SK-N-SH (cell line): ENCODE measurements at regions not wholly inside any gene's neighbourhood (a gene's known extent, or its start where the extent isn't known, plus 50 kb on each side); places are given as distances from the start of the nearest gene placed in this dataset.

ENCODE experiments used
- CTCF ChIA-PET: fragments of 300-600, 350-600 bp; formaldehyde crosslinking; extraction: SDS; loops from one replicate; lab custom pipeline; 2021; lab: Yijun Ruan, JAX
- POLR2A ChIA-PET: fragments of 350-600 bp; sonication (Branson Sonifier 250); formaldehyde crosslinking; extraction: SDS; loops from one replicate; lab custom pipeline; 2020; ENCODE audit warnings: antibody characterized with exemption, inconsistent platforms; lab: Yijun Ruan, JAX
- DNase-seq: peaks from one replicate; pipeline ENCODE4 v3.0.0; 2012
- H2AFZ ChIP-seq: fragments of 200-600 bp; sonication (generic); 2 replicates; pipeline ENCODE4 v1.8.1; 2016; ENCODE audit warnings: antibody characterized with exemption, mild to moderate bottlenecking, low read depth
- H3F3A ChIP-seq: fragments of 200-600 bp; sonication (generic); replicated peaks from 2 replicates; pipeline ENCODE3; 2016; ENCODE audit warnings: antibody characterized with exemption, mild to moderate bottlenecking; ENCODE audit not compliant: insufficient read depth
- H3K27ac ChIP-seq, 2 experiments: fragments of 200-500 bp in 1 of 2; fragments of 200-600 bp in 1 of 2; sonication (Bioruptor generic) in 1 of 2; sonication (generic), shearing (Covaris generic) in 1 of 2; 2 replicates each; pipeline versions ENCODE4 v1.5.1 to v1.6.1; 2014 to 2016; ENCODE audit warnings: low read depth in 2 of 2, inconsistent platforms in 1 of 2, low read length in 1 of 2, mild to moderate bottlenecking in 1 of 2, mixed read lengths in 1 of 2
- H3K27me3 ChIP-seq: fragments of 200-600 bp; sonication (generic), shearing (Covaris generic); 2 replicates; pipeline ENCODE4 v1.6.1; 2016; ENCODE audit warnings: mixed run types; ENCODE audit not compliant: insufficient read depth
- H3K36me3 ChIP-seq, 2 experiments: fragments of 200-500 bp in 1 of 2; fragments of 200-600 bp in 1 of 2; sonication (Bioruptor generic) in 1 of 2; sonication (generic) in 1 of 2; replicated peaks in 1 of 2; 2 replicates each; pipeline versions ENCODE3 to v1.5.1; 2014 to 2016; ENCODE audit warnings: low read length in 1 of 2, mild to moderate bottlenecking in 1 of 2; ENCODE audit not compliant: insufficient read depth in 2 of 2, control insufficient read depth in 1 of 2
- H3K4me1 ChIP-seq, 2 experiments: fragments of 200-500 bp in 1 of 2; fragments of 200-600 bp in 1 of 2; sonication (Bioruptor generic) in 1 of 2; sonication (generic), shearing (Covaris generic) in 1 of 2; 2 replicates each; pipeline versions ENCODE4 v1.5.1 to v1.6.1; 2014 to 2016; ENCODE audit warnings: low read depth in 1 of 2, low read length in 1 of 2, mixed run types in 1 of 2; ENCODE audit not compliant: insufficient read depth in 2 of 2, control insufficient read depth in 1 of 2
- H3K4me2 ChIP-seq: fragments of 200-600 bp; sonication (generic), shearing (Covaris generic); 2 replicates; pipeline ENCODE4 v1.6.1; 2017; ENCODE audit warnings: mixed run types
- H3K4me3 ChIP-seq, 2 experiments: fragments of 200-500 bp in 1 of 2; fragments of 200-600 bp in 1 of 2; sonication (Bioruptor generic) in 1 of 2; sonication (generic), shearing (Covaris generic) in 1 of 2; 2 replicates each; pipeline versions ENCODE4 v1.5.1 to v1.8.1; 2014 to 2016; ENCODE audit warnings: low read depth in 2 of 2, inconsistent platforms in 1 of 2, low read length in 1 of 2, mild to moderate bottlenecking in 1 of 2, mixed read lengths in 1 of 2, moderate library complexity in 1 of 2
- H3K79me2 ChIP-seq: fragments of 200-600 bp; sonication (generic); 2 replicates; pipeline ENCODE4 v1.8.1; 2017; ENCODE audit warnings: mild to moderate bottlenecking; ENCODE audit not compliant: insufficient read depth
- H3K9ac ChIP-seq: fragments of 200-600 bp; sonication (generic); 2 replicates; pipeline ENCODE4 v1.6.1; 2017; ENCODE audit warnings: mixed run types
- H3K9me2 ChIP-seq: fragments of 200-600 bp; sonication (generic); 2 replicates; pipeline ENCODE4 v1.6.1; 2017; ENCODE audit warnings: mixed run types
- H3K9me3 ChIP-seq: fragments of 200-600 bp; sonication (generic); 2 replicates; pipeline ENCODE4 v1.6.1; 2017; ENCODE audit warnings: mixed run types, mild to moderate bottlenecking, moderate library complexity
- H4K20me1 ChIP-seq: fragments of 200-600 bp; sonication (generic); 2 replicates; pipeline ENCODE4 v1.6.1; 2017; ENCODE audit warnings: mild to moderate bottlenecking, mixed run types; ENCODE audit not compliant: insufficient read depth
- CHD2 ChIP-seq: fragments of 150-350 bp; IDR thresholded peaks from 2 replicates; pipeline ENCODE4 v1.6.1; 2018; ENCODE audit warnings: low read length; ENCODE audit not compliant: partially characterized antibody
- CTCF ChIP-seq: fragments of 200-600 bp; sonication (generic); IDR thresholded peaks from 2 replicates; pipeline ENCODE4 v1.6.1; 2017; ENCODE audit warnings: antibody characterized with exemption, mild to moderate bottlenecking, moderate library complexity
- ELF1 ChIP-seq: IDR thresholded peaks from 2 replicates; pipeline ENCODE4 v1.4.0; 2012
- EP300 ChIP-seq, 2 experiments: IDR thresholded peaks; 2 replicates each; pipeline versions ENCODE4 v1.4.0 to v1.6.1; 2012; ENCODE audit warnings: borderline replicate concordance in 1 of 2, low read depth in 1 of 2, low read length in 1 of 2
- GABPA ChIP-seq: IDR thresholded peaks from 2 replicates; pipeline ENCODE4 v1.4.0; 2012; ENCODE audit warnings: low read depth, mild to moderate bottlenecking
- GATA2 ChIP-seq: sonication (generic); formaldehyde crosslinking; IDR thresholded peaks from 2 replicates; pipeline ENCODE4 v1.5.0; 2020; ENCODE audit warnings: mild to moderate bottlenecking, missing genetic modification reagents
- IRF3 ChIP-seq: fragments of 150-350 bp; IDR thresholded peaks from 2 replicates; pipeline ENCODE4 v1.6.1; 2016; ENCODE audit warnings: mild to moderate bottlenecking, low read depth, low read length
- MEF2A ChIP-seq: IDR thresholded peaks from 2 replicates; pipeline ENCODE4 v1.4.0; 2012; ENCODE audit warnings: low read depth, borderline replicate concordance
- NFIC ChIP-seq: IDR thresholded peaks from 2 replicates; pipeline ENCODE4 v1.4.0; 2012; ENCODE audit warnings: borderline replicate concordance
- RAD21 ChIP-seq: IDR thresholded peaks from 2 replicates; pipeline ENCODE4 v1.6.1; 2012; ENCODE audit warnings: mild to moderate bottlenecking, low read length
- RCOR1 ChIP-seq: fragments of 150-350 bp; IDR thresholded peaks from 2 replicates; pipeline ENCODE4 v1.6.1; 2017; ENCODE audit warnings: antibody characterized with exemption, low read length
- RFX5 ChIP-seq: IDR thresholded peaks from 2 replicates; pipeline ENCODE4 v1.6.1; 2012; ENCODE audit warnings: mild to moderate bottlenecking, improper control_type of control experiment, low read length
- RXRA ChIP-seq: IDR thresholded peaks from 2 replicates; pipeline ENCODE4 v1.4.0; 2012; ENCODE audit warnings: low read depth, mild to moderate bottlenecking, borderline replicate concordance
- TAF1 ChIP-seq: IDR thresholded peaks from 2 replicates; pipeline ENCODE4 v1.6.1; 2012; ENCODE audit warnings: low read depth, mild to moderate bottlenecking, low read length, moderate library complexity, borderline replicate concordance
- USF1 ChIP-seq: IDR thresholded peaks from 2 replicates; pipeline ENCODE4 v1.4.0; 2012; ENCODE audit warnings: low read depth, borderline replicate concordance
- YY1 ChIP-seq: IDR thresholded peaks from 2 replicates; pipeline ENCODE4 v1.4.0; 2012; ENCODE audit warnings: low read depth, mild to moderate bottlenecking
- ZBTB33 ChIP-seq: IDR thresholded peaks from 2 replicates; pipeline ENCODE4 v1.4.0; 2012; ENCODE audit warnings: low read depth, borderline replicate concordance
- WGBS: methylation state at CpG from one replicate; pipeline ENCODE4 v1.1.6; 2017; ENCODE audit warnings: low lambda C conversion rate; 5-methylcytosine and 5-hydroxymethylcytosine counted together

GRCh38 chr6:147752689-147753403, 244.4 kb downstream of the SAMD5 start:
- H4K20me1 ChIP-seq: no peaks in the 10 kb centered on the region
- no peaks in the 10 kb centered on the region for H3K4me1 ChIP-seq
- DNase-seq: no peak
- H3F3A ChIP-seq: no peaks in the 10 kb centered on the region
- TF ChIP-seq YY1 (no peak), CTCF (no peak), ELF1 (no peak), NFIC (no peak), RXRA (no peak), RAD21 (no peak), RCOR1 (no peak), IRF3 (no peak), USF1 (no peak), MEF2A (no peak), EP300 (IDR thresholded peaks at IDR 0.05; ENCODE audit: borderline replicate concordance in 1 of 2, low read depth in 1 of 2, low read length in 1 of 2) (no peak), TAF1 (no peak)
- no peaks in the 10 kb centered on the region for H3K36me3 ChIP-seq
- POLR2A ChIA-PET: no interaction called here
- H3K27ac ChIP-seq: no peak overlapping the region
- peaks cover 3% of the 10 kb centered on the region; the same call in 1 of the 2 replicates for H3K9me3 ChIP-seq
- no peaks in the 10 kb centered on the region for H3K79me2 ChIP-seq
- H3K9me2 ChIP-seq: no peaks in the 10 kb centered on the region
- H3K4me2 ChIP-seq: no peak overlapping the region
- H3K9ac ChIP-seq: no peak overlapping the region
- 2% methylated on average over 4 of the region's 4 CpGs for WGBS
- CTCF ChIA-PET: no interaction called here
- no peak overlapping the region for H3K4me3 ChIP-seq
- H2AFZ ChIP-seq: no peak overlapping the region
- no peaks in the 10 kb centered on the region for H3K27me3 ChIP-seq

GRCh38 chr6:147755999-147756398, 247.5 kb downstream of the SAMD5 start:
- TF ChIP-seq ELF1 (no peak), RFX5 (no peak), USF1 (no peak), RCOR1 (no peak), GATA2 (CRISPR knock-in tag) (no peak), CHD2 (no peak), GABPA (no peak), EP300 (IDR thresholded peaks at IDR 0.05; ENCODE audit: borderline replicate concordance in 1 of 2, low read depth in 1 of 2, low read length in 1 of 2) (no peak), ZBTB33 (no peak), RXRA (no peak), IRF3 (no peak)
- no peak overlapping the region for H3K9ac ChIP-seq
- H3K4me2 ChIP-seq: no peak overlapping the region
- no peaks in the 10 kb centered on the region for H3K27me3 ChIP-seq
- no peaks in the 10 kb centered on the region for H3F3A ChIP-seq
- H3K79me2 ChIP-seq: no peaks in the 10 kb centered on the region
- H3K27ac ChIP-seq: no peak overlapping the region
- H3K9me3 ChIP-seq: peaks cover 3% of the 10 kb centered on the region; the same call in 1 of the 2 replicates
- WGBS: 8% methylated on average over 3 of the region's 3 CpGs
- no peak overlapping the region for H2AFZ ChIP-seq
- POLR2A ChIA-PET: no interaction called here
- no peak for DNase-seq
- H3K4me3 ChIP-seq: no peak overlapping the region
- no peaks in the 10 kb centered on the region for H3K4me1 ChIP-seq
- no peaks in the 10 kb centered on the region for H3K36me3 ChIP-seq
- no peaks in the 10 kb centered on the region for H3K9me2 ChIP-seq
- no peaks in the 10 kb centered on the region for H4K20me1 ChIP-seq
- CTCF ChIA-PET: no interaction called here
